Epithelial cell of prostate (primary cell): ENCODE measurements at regions not wholly inside any gene's neighbourhood (a gene's known extent, or its start where the extent isn't known, plus 50 kb on each side); places are given as distances from the start of the nearest gene placed in this dataset.

Source experiments
- DNase-seq: peaks from one replicate; pipeline ENCODE4 v3.0.0-alpha.2; 2011; ENCODE audit warnings: low read depth, low spot score
- H3K27ac ChIP-seq: fragments of 450-650 bp; 2 replicates; pipeline ENCODE4 v1.5.1; 2017; ENCODE audit warnings: mild to moderate bottlenecking

DNA sequence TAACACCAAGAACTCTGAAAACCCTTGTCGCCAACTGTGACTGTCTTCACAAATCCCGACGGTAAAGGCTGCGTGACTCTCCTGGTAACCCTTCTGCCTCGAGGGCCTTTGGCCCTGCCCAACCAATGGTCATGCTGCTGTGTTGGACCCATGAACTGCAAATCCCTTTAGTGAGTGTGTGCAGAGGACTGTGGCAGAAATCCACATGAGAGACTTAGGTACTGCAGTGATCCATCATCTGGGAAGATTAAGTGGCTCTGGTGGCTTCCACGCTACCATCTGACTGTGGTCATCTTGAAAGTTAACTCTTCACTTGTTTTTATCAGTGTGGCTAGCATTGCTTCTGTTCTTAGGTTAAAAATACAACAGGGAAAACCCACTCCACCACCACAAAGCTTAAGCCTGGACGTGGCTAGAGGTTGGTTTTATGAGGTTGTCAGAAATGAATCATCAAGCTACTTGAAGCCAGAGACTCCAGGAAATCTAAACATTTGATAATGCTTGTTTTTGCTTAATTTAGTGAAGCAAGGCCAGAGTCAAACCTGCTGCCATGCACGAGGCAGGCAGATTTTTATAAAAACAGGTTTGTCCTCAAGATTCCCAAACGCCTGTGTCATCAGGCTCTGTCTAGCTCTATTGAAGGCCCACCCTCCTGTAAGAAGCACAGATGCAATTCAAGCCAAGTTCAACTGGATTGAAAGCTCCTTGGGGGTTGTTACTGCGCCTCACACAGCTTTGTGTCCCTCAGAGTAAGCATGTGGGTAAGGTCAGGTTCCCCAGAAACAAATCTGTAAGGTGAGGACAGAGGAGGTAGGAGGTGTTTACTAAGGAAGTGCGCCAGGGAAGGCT lies 52.7 kb upstream of the ERCC6L2 start:
- peak; percentile 8 for DNase-seq
- H3K27ac ChIP-seq: no peak overlapping the region

DNA sequence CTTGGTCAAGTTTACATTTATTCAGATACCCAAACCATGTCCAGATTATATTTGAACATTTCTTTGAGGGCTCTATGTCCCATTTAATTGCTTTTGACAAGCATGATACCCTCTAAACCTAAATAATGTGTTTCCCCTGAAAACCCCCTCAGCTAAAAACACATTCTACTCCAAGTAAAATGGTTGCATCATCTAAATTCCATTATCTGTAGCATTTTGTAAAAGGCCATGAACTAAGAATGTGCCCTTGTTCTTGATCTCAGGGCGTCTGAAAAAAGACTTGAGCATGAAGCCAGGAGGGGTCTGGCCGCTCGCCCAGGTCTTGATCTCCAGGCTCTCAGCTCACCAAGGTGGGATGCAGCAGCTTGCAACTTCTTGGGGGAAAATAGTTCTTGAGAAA lies 53.5 kb upstream of the ERCC6L2 start:
- DNase-seq: no peak
- no peak overlapping the region for H3K27ac ChIP-seq

DNA sequence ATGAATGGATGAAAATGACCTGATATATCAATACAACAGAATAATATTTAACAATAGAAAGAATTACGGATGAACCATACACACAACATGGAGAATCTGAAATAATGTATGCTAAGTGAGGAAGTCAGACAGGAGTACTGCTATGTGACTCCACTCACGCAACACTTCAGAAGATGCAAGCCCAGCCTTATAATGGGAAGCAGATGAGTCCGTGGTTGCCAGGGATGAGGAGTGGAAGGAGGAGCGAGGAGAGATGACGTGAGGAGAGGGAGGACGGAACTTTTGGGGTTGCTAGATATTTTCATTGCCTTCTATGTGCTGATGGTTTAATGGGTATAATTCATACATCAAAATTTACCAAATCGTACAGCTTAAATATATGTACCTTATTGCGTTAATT lies 55.4 kb upstream of the ERCC6L2 start:
- H3K27ac ChIP-seq: no peak overlapping the region
- DNase-seq: no peak

DNA sequence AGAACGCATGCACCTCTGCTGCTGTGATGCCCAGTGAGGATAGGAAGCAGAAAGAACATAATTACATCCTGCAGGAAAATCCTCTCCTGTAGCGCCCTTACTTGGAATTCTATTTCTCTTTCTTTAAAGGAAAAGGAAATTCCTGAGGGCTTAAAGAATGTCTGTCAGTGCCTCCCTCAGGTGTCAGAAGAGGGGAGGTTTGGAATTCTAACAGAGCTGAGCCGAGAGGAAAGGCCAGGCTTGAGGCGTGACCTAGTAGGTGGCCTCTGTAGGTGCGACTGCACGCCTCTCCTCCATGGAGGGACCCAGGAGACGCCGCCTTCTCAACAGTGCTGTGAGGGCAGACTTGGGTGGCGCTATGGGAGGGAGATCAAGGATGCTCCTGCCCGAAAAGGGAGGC lies 55.9 kb upstream of the ERCC6L2 start:
- no peak for DNase-seq
- no peak overlapping the region for H3K27ac ChIP-seq

- no peak overlapping the region for H3K27ac ChIP-seq
- no peak for DNase-seq
Measured at GRCh38 chr9:95817205-95817604, 58.3 kb upstream of the ERCC6L2 start.

- no peak for DNase-seq
- no peak overlapping the region for H3K27ac ChIP-seq
Measured at GRCh38 chr9:95816716-95817115, 58.8 kb upstream of the ERCC6L2 start.

DNA sequence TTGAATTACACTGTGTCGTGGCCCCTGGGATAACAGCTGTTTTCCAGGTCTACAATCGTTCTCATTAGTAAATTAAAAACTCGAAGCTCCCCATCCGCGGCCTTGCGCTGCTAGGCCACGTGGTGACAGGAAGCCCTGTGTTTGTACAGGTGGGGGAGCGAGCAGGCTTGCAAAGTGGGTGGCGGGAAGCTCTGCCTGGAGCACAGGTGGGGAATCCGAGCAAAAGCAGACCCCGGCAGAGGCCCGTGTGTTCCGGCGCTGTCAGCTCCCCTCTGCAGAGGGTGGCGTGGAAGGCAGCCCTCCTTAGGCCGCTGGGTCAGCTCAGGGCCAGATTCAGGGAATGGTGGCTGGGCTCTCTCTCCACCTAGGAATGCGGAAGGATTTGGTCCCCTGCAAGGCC lies 59.5 kb upstream of the ERCC6L2 start:
- no peak overlapping the region for H3K27ac ChIP-seq
- DNase-seq: no peak

- H3K27ac ChIP-seq: no peak overlapping the region
- DNase-seq: no peak
Measured at GRCh38 chr9:95815133-95815532, 60.4 kb upstream of the ERCC6L2 start.

- H3K27ac ChIP-seq: no peak overlapping the region
- DNase-seq: no peak
Measured at GRCh38 chr9:95813923-95814322, 61.6 kb upstream of the ERCC6L2 start.

DNA sequence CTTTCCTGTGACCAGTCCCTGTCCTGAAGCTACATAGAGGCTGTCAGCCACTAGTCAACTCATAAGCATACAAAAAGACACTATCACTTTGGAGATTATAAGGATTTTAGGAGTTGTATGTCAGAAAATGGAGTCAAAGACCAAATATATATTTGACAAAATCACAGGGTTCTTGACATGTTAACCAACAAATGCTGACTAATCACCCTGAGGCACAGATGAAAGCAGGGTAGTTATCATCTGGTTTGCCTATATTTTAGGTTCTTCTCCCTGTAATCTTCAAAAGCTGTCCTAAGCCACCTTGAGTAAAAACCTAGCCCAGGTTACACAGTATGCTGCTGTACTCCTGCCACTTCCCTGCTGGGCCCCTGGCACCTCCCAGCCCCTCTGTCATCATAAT lies 64.7 kb upstream of the ERCC6L2 start:
- DNase-seq: no peak

DNA sequence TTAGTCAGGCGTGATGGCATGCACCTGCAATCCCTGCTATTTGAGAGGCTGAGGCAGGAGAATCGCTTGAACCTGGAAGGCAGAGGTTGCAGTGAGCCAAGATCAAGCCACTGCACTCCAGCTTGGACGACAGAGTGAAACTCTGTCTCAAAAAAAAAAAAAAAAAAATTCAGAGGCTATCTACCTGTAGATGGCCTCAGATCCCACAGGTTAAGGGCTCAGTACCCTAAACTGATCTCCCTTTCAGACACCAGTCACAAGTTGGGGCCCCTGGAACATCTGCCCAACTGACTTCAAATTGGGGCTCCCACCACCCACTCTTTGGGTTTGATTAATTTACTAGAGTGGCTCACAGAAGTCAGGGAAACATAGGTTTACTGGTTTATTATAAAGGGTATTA lies 65.4 kb upstream of the ERCC6L2 start:
- H3K27ac ChIP-seq: no peak overlapping the region
- DNase-seq: no peak

More for the DNA sequence above, 64.7 kb upstream of the ERCC6L2 start:
- no peak overlapping the region for H3K27ac ChIP-seq

- no peak overlapping the region for H3K27ac ChIP-seq
- DNase-seq: no peak
Measured at GRCh38 chr9:95809686-95810085, 65.8 kb upstream of the ERCC6L2 start.

GRCh38 chr9:95808011-95808410 lies 67.5 kb upstream of the ERCC6L2 start:
- no peak overlapping the region for H3K27ac ChIP-seq
- DNase-seq: no peak

DNA sequence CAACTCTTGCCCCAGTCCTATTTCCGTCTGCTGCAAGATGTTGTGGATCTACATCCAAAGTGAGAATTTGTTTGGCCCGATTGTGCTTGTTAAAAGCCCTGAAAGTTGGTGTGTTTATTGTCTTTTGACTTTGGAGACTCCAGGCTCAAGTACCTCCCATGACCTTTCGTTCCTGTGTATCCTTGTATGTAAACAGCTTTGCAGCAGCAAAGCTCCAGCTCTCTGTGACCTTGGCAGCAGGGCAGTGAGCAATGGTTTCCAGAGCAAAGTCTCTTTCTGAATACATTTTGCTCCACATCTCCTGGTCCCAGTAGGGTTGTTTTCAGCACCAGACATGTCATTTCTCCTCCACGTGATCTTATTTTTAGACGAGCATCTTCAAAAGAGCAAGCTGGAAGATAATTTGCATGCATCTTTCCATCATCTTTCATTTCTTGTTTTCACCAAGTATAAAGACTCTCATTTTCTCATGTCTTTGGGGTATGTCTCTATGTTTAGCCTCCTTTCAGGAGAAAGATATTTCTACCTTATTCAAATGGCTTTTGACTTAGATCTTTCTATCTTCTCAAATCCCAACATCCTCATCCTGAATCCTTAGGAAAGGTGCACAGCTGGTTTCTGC lies 68.1 kb upstream of the ERCC6L2 start:
- H3K27ac ChIP-seq: no peak overlapping the region
- DNase-seq: no peak

DNA sequence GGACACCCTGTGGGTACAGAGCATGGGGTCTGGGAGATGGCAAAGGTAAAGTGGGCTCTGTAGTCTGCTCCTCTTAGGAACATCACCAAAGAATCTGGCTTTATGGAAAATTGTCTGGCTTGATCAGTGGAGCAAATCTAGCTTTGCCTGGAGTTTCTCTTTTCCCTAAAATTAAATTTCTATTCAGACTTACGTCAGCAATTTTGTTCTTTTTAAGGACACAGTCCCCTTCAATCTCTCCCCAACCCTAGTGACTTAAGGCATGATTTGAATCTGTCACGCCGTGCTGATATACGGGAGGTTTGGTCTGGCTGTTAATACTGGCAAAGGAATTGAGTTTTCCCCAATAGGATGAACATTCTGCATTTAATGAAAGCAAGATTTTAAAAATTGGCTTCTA lies 72.3 kb upstream of the ERCC6L2 start:
- no peak for DNase-seq
- no peak overlapping the region for H3K27ac ChIP-seq

DNA sequence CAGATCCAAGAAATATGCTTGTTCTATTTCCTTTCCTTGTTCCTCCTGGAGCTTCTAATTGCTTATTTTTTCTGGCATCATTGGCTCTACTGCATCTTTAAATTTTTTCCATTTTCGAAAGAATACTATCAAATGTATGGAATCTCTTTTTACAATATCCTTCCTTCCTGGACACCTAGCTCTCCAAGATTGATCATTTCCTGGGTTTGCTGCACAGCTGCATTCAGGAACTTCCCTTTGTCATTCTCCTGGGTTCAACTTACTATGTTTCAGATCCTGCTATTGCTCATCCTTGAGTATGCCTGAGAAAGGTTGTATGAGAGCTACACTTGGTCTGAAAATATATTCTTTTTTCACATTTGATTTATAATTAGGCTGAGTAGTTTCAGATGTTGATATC lies 73.7 kb upstream of the ERCC6L2 start:
- H3K27ac ChIP-seq: no peak overlapping the region
- no peak for DNase-seq

DNA sequence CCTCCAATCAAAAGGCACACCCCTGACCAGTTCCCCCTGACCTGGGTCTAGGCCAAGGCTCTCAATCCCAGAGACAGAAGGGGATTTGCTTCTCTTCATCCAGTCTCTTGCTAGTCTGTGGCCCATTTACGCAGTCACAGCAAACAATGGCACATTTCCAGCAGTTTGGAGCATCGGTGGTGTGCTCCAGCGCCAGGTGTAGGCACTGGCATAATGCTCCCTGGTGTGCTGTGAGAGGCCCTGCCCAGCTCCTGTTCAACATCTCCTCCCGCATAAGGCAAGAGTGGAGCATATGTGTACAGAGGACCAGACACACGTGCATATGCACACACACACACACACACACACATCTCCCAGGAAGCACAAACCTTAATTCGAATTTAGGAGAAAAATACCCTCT lies 79.5 kb upstream of the ERCC6L2 start:
- no peak for DNase-seq
- H3K27ac ChIP-seq: no peak overlapping the region

GRCh38 chr9:95793924-95794828 lies 81.3 kb upstream of the ERCC6L2 start:
- no peak overlapping the region for H3K27ac ChIP-seq
- DNase-seq: no peak

- H3K27ac ChIP-seq: no peak overlapping the region
- DNase-seq: no peak
Measured at GRCh38 chr9:95791695-95792094, 83.8 kb upstream of the ERCC6L2 start.

- no peak overlapping the region for H3K27ac ChIP-seq
- no peak for DNase-seq
Measured at GRCh38 chr9:95791286-95791685, 84.2 kb upstream of the ERCC6L2 start.

DNA sequence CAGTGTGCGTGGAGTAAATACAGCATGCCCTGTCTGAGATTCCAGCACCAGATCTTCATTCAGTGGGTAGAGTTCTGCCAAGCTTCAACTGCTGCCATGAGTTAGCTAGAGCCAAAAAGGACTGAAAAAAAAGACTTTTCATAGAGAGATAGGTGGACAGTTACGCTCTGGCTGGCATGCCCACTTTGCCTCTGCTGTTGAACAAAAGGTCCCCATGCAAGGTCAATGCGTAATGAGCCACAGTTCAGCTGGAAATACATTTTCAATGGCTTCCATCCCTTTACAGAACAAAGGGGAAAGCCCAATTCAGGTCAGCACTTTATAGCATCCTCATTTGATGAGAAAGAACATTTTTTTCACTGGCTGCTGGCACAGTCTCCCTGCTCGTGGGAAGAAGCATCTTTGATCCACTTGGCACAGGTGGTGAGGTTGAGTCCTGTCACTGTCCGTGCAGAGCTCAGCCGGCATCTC lies 86.9 kb upstream of the ERCC6L2 start:
- no peak overlapping the region for H3K27ac ChIP-seq
- DNase-seq: no peak
